NB4 (cell line): ENCODE measurements at regions not wholly inside any gene's neighbourhood (a gene's known extent, or its start where the extent isn't known, plus 50 kb on each side); places are given as distances from the start of the nearest gene placed in this dataset.

Experiments used
- POLR2A ChIP-seq: IDR thresholded peaks from 2 replicates; pipeline ENCODE4 v1.6.1; 2011; ENCODE audit warnings: mild to moderate bottlenecking; ENCODE audit not compliant: insufficient read length; ENCODE audit errors: extremely low read depth
- TF ChIP-seq, protein P1 (sequence below): IDR thresholded peaks from one replicate; pipeline ENCODE4 v1.5.1; 2012; ENCODE audit warnings: low read depth, low read length
- TF ChIP-seq, protein P2 (sequence below): IDR thresholded peaks from 2 replicates; pipeline ENCODE4 v1.6.1; 2011; ENCODE audit warnings: low read depth, low read length

GRCh38 chr18:27579364-27579763 lies 394.3 kb upstream of the CHST9 start:
- TF ChIP-seq, protein P1, sequence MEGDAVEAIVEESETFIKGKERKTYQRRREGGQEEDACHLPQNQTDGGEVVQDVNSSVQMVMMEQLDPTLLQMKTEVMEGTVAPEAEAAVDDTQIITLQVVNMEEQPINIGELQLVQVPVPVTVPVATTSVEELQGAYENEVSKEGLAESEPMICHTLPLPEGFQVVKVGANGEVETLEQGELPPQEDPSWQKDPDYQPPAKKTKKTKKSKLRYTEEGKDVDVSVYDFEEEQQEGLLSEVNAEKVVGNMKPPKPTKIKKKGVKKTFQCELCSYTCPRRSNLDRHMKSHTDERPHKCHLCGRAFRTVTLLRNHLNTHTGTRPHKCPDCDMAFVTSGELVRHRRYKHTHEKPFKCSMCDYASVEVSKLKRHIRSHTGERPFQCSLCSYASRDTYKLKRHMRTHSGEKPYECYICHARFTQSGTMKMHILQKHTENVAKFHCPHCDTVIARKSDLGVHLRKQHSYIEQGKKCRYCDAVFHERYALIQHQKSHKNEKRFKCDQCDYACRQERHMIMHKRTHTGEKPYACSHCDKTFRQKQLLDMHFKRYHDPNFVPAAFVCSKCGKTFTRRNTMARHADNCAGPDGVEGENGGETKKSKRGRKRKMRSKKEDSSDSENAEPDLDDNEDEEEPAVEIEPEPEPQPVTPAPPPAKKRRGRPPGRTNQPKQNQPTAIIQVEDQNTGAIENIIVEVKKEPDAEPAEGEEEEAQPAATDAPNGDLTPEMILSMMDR: no peak
- TF ChIP-seq POLR2A: no peak
- TF ChIP-seq, protein P2, sequence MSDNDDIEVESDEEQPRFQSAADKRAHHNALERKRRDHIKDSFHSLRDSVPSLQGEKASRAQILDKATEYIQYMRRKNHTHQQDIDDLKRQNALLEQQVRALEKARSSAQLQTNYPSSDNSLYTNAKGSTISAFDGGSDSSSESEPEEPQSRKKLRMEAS: no peak
